Suprapubic skin (tissue), 4 donors: ENCODE measurements at regions not wholly inside any gene's neighbourhood (a gene's known extent, or its start where the extent isn't known, plus 50 kb on each side); places are given as distances from the start of the nearest gene placed in this dataset.

Experiments
- DNase-seq, 2 donors: peaks; one replicate each; pipeline ENCODE4 v3.0.0-alpha.2; 2019; ENCODE audit warnings: low spot score in 2 of 2
- H3K27ac ChIP-seq: fragments of 200-600 bp; sonication (generic); one replicate; pipeline ENCODE4 v1.5.1; 2019
- H3K27me3 ChIP-seq: fragments of 200-600 bp; sonication (generic); one replicate; pipeline ENCODE4 v1.5.1; 2019
- H3K36me3 ChIP-seq: fragments of 200-600 bp; sonication (generic); one replicate; pipeline ENCODE4 v1.5.1; 2019
- H3K4me1 ChIP-seq: fragments of 200-600 bp; sonication (generic); one replicate; pipeline ENCODE4 v1.5.1; 2019
- H3K4me3 ChIP-seq: fragments of 200-600 bp; sonication (generic); one replicate; pipeline ENCODE4 v1.5.1; 2019; ENCODE audit warnings: mild to moderate bottlenecking
- H3K9me3 ChIP-seq: fragments of 200-600 bp; sonication (generic); one replicate; pipeline ENCODE4 v1.5.1; 2019
- EP300 ChIP-seq: sonication (generic); formaldehyde crosslinking; IDR thresholded peaks from one replicate; pipeline ENCODE4 v1.6.1; 2017; ENCODE audit warnings: antibody characterized with exemption
- POLR2A ChIP-seq, 2 donors: fragments of 450-650 bp; IDR thresholded peaks; one replicate each; pipeline ENCODE4 v1.6.1; 2017; ENCODE audit warnings: antibody characterized with exemption in 2 of 2, mild to moderate bottlenecking in 2 of 2, moderate library complexity in 2 of 2
- POLR2AphosphoS5 ChIP-seq, 3 donors: sonication (generic); formaldehyde crosslinking; IDR thresholded peaks; one replicate each; pipeline ENCODE4 v1.6.1; 2017; ENCODE audit warnings: antibody characterized with exemption in 3 of 3
- WGBS: methylation state at CpG from one replicate; pipeline ENCODE4 v1.1.5; 2018; 5-methylcytosine and 5-hydroxymethylcytosine counted together
- TF ChIP-seq, protein P1 (sequence below), 2 donors: fragments of 200-600 bp in 1 of 2; fragments of 450-650 bp in 1 of 2; sonication (generic) in 1 of 2; IDR thresholded peaks; one replicate each; pipeline ENCODE4 v1.5.1; 2016 to 2019; ENCODE audit warnings: antibody characterized with exemption in 2 of 2, mild to moderate bottlenecking in 1 of 2, moderate library complexity in 1 of 2

DNA sequence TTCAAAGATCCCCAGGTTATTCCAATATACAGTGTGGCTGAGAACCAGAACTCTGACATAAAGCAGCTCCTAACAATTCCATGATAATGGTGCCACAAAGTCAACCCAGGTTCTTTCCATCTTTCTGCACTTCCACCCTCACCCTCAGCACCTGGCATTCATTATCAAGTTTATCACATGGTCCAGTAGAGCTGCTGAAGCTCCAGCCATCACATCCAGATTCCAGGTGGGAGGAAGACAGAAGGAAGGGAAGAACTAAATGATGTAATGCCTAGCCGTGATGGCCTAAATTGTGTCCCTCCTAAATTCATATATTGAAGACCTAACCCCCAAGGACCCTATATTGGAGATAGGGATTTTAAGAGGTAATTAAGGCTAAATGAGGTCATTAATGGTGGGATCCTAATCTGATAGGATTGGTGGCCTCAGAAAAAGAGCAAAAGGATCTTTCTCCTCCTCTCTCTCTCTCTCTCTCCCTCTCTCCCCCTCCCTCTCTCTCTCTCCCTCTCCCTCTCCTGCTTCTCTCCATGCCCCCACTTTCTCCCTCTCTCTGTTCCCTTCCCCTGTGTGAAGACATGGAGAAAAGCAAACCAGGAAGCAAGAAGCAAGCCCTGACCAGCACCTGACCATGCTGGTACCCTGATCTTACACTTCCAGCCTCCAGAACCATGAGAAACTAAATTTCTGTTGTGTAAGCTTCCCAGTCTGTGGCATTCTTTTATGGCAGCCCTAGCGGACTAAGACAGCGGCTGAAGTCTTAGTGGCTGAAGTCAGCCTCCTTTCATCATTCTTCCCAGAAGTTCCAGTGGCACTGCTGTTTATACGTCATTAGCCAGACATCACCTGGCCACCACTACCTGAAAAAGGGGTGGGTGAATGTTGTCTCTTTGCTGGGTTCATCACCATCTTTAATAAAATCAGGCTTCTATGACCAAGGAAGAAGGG lies 369.7 kb upstream of the PROK2 start:
- no peaks in the 10 kb centered on the region for H3K27me3 ChIP-seq
- no peak for DNase-seq
- H3K9me3 ChIP-seq: no peaks in the 10 kb centered on the region
- 76% methylated on average over 4 of the region's 4 CpGs for WGBS
- peak overlapping the region; percentile 31 for H3K27ac ChIP-seq
- peak in 1 of 3 donors; percentile 28 for TF ChIP-seq POLR2AphosphoS5 (IDR thresholded peaks at IDR 0.05)
- TF ChIP-seq, protein P1, sequence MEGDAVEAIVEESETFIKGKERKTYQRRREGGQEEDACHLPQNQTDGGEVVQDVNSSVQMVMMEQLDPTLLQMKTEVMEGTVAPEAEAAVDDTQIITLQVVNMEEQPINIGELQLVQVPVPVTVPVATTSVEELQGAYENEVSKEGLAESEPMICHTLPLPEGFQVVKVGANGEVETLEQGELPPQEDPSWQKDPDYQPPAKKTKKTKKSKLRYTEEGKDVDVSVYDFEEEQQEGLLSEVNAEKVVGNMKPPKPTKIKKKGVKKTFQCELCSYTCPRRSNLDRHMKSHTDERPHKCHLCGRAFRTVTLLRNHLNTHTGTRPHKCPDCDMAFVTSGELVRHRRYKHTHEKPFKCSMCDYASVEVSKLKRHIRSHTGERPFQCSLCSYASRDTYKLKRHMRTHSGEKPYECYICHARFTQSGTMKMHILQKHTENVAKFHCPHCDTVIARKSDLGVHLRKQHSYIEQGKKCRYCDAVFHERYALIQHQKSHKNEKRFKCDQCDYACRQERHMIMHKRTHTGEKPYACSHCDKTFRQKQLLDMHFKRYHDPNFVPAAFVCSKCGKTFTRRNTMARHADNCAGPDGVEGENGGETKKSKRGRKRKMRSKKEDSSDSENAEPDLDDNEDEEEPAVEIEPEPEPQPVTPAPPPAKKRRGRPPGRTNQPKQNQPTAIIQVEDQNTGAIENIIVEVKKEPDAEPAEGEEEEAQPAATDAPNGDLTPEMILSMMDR (IDR thresholded peaks at IDR 0.05): no peak
- H3K36me3 ChIP-seq: no peaks in the 10 kb centered on the region
- peaks cover 24% of the 10 kb centered on the region for H3K4me1 ChIP-seq
- no peak overlapping the region for H3K4me3 ChIP-seq

DNA sequence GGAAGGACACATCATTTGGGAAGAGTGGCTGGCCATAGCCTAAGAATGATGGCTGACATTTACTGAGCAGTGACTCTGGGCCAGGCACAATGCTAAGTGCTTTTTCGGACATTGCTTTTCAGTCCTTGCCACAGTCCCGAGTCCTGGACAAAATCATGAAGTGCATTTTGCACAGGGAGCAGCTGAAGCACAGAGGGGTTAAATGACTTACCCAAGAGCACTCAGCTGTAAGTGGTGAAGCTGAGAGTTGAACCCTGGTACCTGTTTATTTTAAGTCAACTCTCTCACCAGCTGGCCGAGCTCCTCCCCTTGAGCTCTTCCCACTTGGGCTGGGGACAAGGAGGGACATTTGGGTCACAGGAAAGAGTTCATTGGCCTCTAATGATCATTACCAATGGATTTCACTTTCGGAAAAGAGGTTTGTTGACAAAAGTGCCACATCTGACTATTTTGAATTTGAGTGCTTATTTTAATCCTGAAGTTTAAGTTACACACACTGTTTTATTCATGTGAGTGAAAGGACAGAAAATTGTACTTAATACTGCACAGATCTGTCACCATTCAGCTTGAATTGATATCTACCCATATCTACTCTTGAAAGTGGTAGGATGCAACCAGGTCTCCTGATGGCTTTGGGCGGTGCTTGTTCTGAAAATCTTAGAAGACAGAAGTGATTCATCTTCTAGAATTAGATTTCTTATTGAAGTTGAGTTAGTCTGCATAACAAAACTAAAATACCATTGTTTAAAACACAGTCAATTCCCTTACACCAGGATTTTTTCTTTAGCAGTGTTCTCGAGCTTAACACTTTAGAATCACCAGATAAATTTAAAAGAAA lies 368.7 kb upstream of the PROK2 start:
- Histone ChIP-seq H3K27ac (peak overlapping the region; percentile 31), H3K4me1 (peaks cover 24% of the 10 kb centered on the region), H3K36me3 (no peaks in the 10 kb centered on the region), H3K9me3 (no peaks in the 10 kb centered on the region), H3K27me3 (no peaks in the 10 kb centered on the region), H3K4me3 (peak overlapping the region; percentile 30)
- TF ChIP-seq, protein P1 (IDR thresholded peaks at IDR 0.05): no peak
- no peak for TF ChIP-seq EP300
- no peak for TF ChIP-seq POLR2AphosphoS5 (IDR thresholded peaks at IDR 0.05)
- TF ChIP-seq POLR2A (IDR thresholded peaks at IDR 0.05): no peak
- no peak for DNase-seq
- 88% methylated on average over 6 of the region's 6 CpGs for WGBS

DNA sequence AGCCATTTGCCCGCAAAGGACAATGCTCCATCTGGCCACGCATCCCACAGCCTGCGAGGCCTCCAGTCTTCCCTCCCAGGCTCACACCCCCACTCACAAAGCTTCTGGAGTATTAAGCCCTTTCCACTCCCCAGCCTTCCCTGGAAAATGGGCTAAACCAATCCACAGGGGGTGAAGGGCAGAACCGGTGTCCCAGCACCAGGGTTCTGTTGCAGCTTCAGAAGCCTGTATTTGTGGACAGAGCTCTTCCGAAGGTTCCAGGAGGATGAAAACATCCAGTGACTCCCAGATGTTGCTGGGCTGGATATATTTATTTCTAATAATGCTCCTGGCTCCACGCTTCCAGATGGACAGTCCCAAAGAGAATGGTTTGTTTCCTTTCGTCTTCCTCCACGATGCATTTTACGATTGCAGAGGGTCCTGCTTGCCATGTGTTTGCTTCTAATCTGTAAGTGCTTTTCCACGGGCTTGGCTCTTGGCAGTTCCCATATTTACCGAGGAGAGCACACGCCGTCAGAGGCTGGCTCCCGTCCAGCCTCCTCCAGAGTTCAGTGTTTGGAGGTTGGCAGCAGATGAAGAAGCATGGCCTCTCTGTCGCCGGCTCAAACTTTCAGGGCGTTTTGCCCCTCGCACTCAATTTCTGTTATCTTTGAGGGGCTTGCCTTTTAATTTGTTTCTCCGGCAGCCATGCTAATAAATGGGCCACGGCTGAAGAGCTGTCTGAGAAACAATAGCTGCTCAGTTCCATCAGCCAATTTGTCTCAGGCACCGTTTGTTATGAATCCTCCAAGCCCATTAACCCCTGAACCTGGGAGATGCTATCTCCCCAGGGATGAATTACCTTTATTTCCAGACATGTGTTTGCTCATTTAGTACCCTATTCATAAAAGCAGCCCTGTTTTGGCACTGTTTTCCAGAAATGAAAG lies 367.9 kb upstream of the PROK2 start:
- H3K9me3 ChIP-seq: no peaks in the 10 kb centered on the region
- no peaks in the 10 kb centered on the region for H3K27me3 ChIP-seq
- peak overlapping the region; percentile 31 for H3K27ac ChIP-seq
- peak overlapping the region; percentile 30 for H3K4me3 ChIP-seq
- H3K36me3 ChIP-seq: no peaks in the 10 kb centered on the region
- WGBS: 31% methylated on average over 21 of the region's 21 CpGs
- no peak for DNase-seq
- H3K4me1 ChIP-seq: peaks cover 24% of the 10 kb centered on the region
- no peak for TF ChIP-seq POLR2AphosphoS5 (IDR thresholded peaks at IDR 0.05)

DNA sequence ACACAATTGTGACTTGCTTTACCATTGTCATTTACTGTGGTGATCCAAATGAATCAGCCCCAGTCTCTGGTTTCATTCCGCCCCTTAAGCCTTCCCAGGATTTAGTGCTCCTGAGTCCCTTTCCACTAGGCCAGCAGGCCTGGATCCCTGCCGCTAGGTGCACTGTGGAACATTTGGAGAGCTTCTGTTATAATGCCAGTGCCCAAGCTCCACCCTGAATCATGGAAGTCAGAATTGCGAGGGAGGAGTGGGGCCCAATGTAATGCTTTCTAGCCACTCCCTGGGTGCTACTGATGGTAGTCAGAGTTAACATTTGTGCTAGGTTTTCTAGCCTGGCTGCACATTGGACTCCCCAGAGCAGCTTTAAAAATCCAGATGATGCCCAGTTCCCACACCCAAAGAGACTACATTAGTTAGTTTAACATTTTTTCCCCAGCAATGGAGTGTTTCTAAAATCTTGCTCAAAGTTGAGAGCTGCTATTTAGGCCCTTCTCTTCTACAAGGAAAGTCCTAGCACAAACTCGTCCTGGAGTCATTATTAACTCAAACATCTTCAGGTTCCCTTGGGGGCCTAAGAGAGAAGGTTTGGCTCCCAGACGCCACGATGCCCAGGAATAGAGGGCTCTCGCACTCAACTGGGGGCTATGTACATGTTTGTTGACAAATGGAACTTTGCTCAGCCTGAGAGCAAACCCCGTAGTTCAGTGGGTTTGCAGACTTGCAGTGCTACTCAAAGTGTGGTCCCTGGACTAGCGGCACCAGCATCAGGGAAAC lies 366.7 kb upstream of the PROK2 start:
- H3K36me3 ChIP-seq: no peaks in the 10 kb centered on the region
- no peaks in the 10 kb centered on the region for H3K9me3 ChIP-seq
- DNase-seq: no peak
- H3K27ac ChIP-seq: no peak overlapping the region
- peaks cover 24% of the 10 kb centered on the region for H3K4me1 ChIP-seq
- no peak overlapping the region for H3K4me3 ChIP-seq
- H3K27me3 ChIP-seq: no peaks in the 10 kb centered on the region
- WGBS: 98% methylated on average over 9 of the region's 9 CpGs
- no peak for TF ChIP-seq EP300
- TF ChIP-seq POLR2AphosphoS5 (IDR thresholded peaks at IDR 0.05): no peak
- TF ChIP-seq, protein P1 (IDR thresholded peaks at IDR 0.05): no peak
- no peak for TF ChIP-seq POLR2A (IDR thresholded peaks at IDR 0.05)
